ENCODE measurements at regions not wholly inside any gene's neighbourhood (a gene's known extent, or its start where the extent isn't known, plus 50 kb on each side); places are given as distances from the start of the nearest gene placed in this dataset.

DNA sequence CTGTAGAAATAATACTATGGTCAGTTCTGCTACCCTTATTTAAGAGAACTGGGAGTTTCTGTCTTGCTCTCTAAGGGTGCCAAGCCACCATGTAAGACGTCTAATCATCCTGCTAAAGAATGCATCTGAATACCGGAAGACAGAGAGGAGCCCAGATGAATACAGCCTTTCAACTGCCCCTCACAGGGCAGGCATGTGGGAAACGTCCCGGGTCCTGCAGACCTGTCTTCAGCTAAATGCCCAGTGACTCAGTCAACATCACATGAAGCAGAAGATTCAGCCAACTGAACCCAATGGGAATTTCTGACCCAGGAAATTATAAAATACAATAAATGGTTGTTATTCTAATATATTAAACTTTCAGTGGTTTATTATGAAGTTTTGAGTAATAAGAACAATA, 2141.0 kb upstream of the AGA start:
- DNase-seq (ENCODE audit: low read depth), result no peak

GRCh38 chr4:179584101-179584500, 2141.9 kb upstream of the AGA start:
- DNase-seq (ENCODE audit: low read depth), result no peak

GRCh38 chr4:179585761-179586160, 2143.5 kb upstream of the AGA start:
- no peak for DNase-seq (ENCODE audit: low read depth)

- no peak for DNase-seq (ENCODE audit: low read depth)
Observed at GRCh38 chr4:179586460-179586859, 2144.2 kb upstream of the AGA start.

DNA sequence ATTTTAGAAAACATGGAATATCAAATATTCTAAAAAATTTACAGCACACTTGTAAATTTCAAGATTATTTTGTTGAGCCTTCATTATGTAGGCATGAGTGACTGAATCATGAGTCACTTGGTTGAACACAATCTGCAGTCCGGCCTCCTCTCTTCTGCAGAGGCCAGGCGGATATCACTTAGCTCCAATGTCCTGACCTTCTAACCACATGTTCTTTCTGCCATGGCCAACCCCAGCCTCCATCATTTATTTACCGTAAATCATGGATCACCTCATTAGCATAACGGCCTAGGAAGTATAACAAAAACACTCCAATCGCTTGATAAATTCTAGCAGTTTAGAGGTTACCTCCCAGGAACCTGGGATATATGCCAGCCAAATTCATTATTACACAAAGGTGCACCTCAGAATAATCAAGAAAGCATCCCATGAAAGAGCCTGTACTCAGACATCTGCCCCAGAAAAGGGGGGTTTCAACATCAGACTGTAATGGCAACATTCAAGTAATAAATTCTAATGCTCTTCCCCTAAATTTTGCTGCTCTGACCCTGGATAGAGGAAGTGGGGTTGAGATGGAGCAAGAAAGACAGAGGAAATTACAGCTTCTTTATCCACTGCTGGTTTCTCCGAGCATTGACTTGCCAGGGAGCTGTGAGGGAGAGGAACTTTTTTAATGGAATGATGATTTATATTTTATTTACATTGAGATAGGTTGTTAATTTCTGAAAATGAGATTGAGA, 2153.6 kb upstream of the AGA start:
- DNase-seq (ENCODE audit: low read depth), result no peak

GRCh38 chr4:179596621-179597020, 2154.4 kb upstream of the AGA start:
- DNase-seq (ENCODE audit: low read depth), result no peak

GRCh38 chr4:179597301-179597700, 2155.1 kb upstream of the AGA start:
- DNase-seq (ENCODE audit: low read depth), result no peak

GRCh38 chr4:179601671-179602070, 2159.4 kb upstream of the AGA start:
- no peak for DNase-seq (ENCODE audit: low read depth)

DNA sequence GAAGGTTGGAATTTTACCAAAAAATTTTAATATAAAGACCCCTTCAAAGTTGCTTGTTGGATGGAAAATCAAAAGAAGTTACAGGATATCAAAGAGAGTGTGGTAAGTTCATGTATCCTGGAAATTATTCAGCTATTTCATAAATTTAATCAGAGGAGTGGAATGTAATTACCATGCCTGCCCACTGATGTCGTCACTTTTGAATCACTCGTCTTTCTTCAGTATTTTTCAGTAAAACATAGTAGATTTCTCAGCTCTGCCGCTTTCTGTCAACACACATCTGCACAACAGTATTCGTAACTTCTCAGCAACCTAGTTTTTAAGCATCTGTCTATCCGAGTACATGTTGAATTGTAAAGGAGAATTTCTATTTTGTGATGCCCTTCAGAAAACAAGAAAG, 2163.0 kb upstream of the AGA start:
- no peak for DNase-seq (ENCODE audit: low read depth)

DNA sequence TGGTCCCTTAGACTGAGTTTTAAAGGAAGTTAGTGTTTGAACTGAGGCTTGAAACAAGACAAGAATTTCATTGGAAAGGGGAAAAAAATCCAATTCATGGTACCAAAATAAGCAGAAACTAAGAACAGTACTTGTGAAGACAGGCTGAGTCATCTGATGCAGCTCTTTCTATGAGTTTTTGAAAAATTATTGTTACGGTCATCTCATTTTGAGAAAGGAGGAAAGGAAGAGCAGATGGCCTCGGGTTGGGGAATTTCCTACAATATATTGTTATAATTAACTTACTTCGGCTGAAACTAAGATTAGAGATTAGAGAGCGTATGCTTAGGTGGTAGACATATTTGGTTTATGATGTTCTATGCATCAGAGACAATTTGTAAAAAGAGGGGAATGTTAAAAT, 2164.8 kb upstream of the AGA start:
- no peak for DNase-seq (ENCODE audit: low read depth)

DNA sequence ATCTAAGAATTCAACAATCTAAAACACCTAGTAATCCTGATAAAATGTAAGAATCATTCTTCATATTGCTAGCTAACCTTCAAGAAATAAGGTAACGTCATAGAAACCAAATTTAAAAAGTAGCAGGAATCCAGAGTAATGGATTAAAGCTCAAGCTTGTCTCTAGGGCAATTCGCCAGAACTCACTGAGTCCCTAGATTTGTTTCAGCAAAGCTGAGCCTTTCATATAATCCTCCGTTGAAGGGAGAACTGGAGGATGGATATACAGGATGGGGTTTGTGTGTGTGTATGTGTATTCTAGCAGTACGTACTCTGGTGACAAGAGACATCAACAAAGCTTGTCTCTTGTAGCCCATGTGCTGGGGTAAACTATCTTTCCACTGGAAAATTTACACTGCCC, 2173.5 kb upstream of the AGA start:
- DNase-seq (ENCODE audit: low read depth), result no peak

DNA sequence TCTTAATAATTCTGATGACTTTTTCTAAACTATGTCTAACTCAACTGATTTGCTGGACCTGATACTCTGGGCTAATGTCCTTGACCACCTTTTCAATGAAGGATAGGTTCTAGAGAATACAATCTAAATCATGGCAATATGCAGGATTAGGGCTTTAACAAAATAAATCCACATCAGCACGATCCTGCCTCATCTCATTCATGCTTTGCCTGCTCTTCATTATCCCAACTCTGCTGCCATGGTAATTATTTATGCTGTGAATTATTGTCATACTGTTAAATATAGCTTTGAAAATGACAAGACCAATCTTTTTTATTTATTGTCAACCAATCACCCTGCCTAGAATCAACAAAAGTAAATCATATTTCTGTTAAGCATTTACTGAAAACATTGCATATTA, 2176.7 kb upstream of the AGA start:
- DNase-seq (ENCODE audit: low read depth), result no peak

DNA sequence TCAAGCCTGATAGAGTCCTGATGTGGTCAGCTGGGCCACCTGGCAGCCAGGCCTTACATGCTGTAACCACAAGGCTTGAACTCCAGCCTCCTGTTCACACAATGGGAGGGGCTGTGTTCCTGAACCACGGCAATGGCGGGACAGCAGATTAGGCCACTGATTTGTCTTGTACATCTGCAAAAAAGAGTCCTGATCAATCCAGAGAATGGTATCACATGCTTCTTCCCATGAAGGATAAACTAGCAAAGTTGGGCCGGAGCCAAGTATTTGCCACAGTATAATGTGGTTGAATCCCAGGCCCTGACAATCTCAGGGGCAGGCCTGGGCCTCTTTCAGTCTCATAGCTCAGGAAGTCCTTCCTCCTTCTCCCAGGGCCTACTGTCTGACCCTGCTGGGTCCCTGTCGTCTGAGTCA, 2182.5 kb upstream of the AGA start:
- DNase-seq (ENCODE audit: low read depth), result no peak

DNA sequence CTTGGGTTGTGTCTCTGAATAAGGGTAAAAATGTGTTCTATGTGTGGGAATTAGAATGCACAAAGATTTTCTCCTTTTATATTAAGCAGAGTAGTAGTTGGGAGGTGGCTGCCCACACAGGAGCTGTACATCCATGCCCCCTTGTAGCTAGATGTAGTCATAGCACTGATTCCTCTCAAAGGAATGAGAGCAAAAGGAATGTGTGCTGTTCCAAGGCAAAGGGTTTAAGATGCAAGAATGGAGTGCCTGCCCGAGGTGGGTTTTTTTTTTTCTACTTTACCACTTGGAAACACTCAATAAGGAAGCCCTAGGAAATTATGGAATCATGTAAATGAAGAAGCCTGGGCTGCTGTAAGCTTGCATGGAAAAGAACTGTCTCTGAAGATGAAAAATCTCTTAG, 2183.2 kb upstream of the AGA start:
- no peak for DNase-seq (ENCODE audit: low read depth)

GRCh38 chr4:179626687-179627086, 2184.4 kb upstream of the AGA start:
- no peak for DNase-seq (ENCODE audit: low read depth)

DNA sequence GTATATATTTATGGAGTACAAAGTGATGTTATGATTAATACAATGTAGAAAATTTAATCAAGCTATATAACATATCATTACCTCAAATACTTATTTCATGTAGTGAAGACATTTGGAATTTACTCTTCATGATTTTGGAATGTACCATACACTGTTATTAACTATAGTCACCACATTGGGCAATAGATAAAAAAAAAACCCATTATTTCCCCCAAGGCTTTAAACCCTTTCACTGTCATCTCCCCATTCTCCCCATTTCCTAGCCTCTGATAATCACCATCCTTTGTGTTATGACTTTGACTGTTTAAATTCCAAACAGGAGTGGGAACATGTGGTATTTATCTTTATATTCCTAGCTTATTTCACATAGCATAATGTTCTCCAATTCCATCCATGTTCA, 2189.1 kb upstream of the AGA start:
- DNase-seq (ENCODE audit: low read depth), result no peak

- DNase-seq (ENCODE audit: low read depth), result no peak
Observed at GRCh38 chr4:179634862-179635261, 2192.6 kb upstream of the AGA start.

GRCh38 chr4:179662522-179662921, 2220.3 kb upstream of the AGA start:
- no peak for DNase-seq (ENCODE audit: low read depth)

GRCh38 chr4:179663641-179664429, 2221.6 kb upstream of the AGA start:
- DNase-seq (ENCODE audit: low read depth), result no peak

GRCh38 chr4:179664430-179665027, 2222.3 kb upstream of the AGA start:
- no peak for DNase-seq (ENCODE audit: low read depth)

- no peak for DNase-seq (ENCODE audit: low read depth)
Observed at GRCh38 chr4:179666226-179666625, 2224.0 kb upstream of the AGA start.

DNA sequence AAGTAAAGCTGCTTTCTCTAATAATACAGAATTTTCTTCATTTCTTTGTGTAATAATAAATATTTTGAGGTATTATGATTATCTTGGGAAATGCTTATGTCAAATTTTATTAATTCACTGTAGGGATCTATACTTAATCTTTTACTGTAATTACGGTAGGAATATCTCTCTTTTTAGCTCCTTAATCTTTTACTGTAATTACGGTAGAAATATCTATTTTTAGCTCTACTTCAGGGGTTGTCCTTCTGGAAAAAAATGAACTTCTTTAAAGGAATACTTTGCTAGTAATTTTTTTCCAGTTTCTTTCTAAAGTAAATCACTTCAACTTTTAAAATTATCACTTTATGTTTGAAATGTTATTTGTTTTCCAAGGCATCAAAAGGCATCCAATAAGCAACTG, 2229.4 kb upstream of the AGA start:
- DNase-seq (ENCODE audit: low read depth), result no peak

DNA sequence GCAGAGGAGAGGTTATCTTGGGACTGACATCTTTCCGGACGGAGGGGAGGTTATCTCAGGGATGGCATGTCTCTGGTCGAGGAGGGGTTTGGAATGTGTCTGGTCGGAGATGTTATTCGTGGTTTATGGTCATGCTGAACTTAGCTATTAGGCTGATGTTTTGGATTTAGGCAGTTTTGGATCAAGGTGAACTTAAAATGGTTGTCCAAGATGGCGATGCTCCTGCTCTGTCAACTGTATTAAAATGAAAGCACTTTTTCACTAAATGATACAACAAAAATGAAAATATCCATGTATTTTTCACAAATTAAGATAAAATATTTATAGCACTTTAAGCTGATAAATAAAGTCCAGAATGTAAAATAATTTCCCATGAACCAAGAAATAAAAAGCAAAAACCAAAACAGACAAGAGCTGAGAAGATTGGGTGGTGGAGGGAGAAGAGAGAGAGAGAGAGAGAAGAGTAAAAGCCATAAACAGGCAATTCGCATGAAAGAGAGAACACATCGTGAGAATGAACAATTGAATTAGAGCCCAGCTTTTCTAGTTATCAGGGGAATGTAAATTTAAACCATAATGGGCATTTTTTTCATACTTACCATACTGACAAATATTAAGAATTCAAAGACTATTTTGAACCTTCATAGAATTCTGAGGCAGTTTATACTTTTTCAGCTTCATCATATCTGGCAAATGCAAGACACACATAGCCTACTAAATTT, 2236.0 kb upstream of the AGA start:
- DNase-seq (ENCODE audit: low read depth), result no peak
